ENCODE measurements at regions not wholly inside any gene's neighbourhood (a gene's known extent, or its start where the extent isn't known, plus 50 kb on each side); places are given as distances from the start of the nearest gene placed in this dataset.
A peak's percentile ranks its signal among the peaks of the same experiment; 100 is the strongest.
"Not testable (repeated sequence)": the region's sequence is repeated elsewhere in the genome, so short reads cannot be mapped to it uniquely, and the experiment has no call there.

DNA sequence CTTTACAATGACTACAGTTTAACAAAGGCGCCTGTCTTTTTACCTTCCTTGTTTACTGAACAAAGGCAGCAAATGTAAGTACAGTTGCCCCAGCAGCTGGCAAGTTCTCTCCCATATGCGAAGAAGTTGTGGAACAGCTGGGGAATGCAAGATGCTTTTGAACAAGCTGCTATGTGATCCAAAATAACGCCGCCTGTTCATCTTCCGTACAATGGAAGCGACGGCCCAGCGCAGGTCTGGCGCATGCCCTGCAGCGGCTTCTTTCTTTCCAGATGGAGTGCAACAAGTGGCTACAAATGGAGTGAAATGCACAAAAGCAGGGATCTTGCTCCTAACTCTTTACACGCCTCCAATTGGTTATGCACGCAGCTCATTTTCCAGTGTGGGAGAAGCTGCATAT is 97.0 kb upstream of the SVIL start:
- no peak for FAIRE-seq
- TF ChIP-seq POLR2AphosphoS5 (IDR thresholded peaks at IDR 0.05; ENCODE audit: low read depth, low read length), result no peak
- no peak for TF ChIP-seq TAF1 (IDR thresholded peaks at IDR 0.05; ENCODE audit: low read depth, low read length)
- TF ChIP-seq POU2F2 (IDR thresholded peaks at IDR 0.05; ENCODE audit: low read depth, low read length), result no peak
- no peak for TF ChIP-seq SPI1 (IDR thresholded peaks at IDR 0.05; ENCODE audit: low read depth, low read length)
- no peak for TF ChIP-seq POLR2A (IDR thresholded peaks at IDR 0.05; ENCODE audit: low read depth, low read length)
- TF ChIP-seq PAX5 (IDR thresholded peaks at IDR 0.05; ENCODE audit: insufficient read depth, low read length, severe bottlenecking), result no peak
- DNase-seq (ENCODE audit: insufficient read length, low spot score), result no peak

DNA sequence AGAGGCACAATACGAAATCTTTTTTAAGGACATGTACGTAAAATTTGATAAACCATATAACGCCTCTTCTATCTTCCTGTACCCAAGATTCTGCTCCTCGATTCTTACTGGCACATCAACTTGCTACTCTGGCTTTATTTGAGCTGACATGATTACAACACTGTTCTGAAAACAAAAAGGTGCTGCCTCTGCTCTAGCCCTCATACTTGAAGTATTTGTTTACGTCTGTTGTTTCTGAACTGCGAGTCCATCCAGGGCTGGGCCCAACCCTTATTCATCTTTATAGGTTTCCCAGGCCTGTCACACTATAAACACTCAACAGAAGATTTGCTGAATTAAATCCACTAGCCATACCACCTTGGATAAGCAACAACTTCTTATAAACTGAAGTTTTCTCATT is 96.2 kb upstream of the SVIL start:
- no peak for FAIRE-seq
- TF ChIP-seq POLR2AphosphoS5 (IDR thresholded peaks at IDR 0.05; ENCODE audit: low read depth, low read length), result no peak
- no peak for TF ChIP-seq POU2F2 (IDR thresholded peaks at IDR 0.05; ENCODE audit: low read depth, low read length)
- TF ChIP-seq POLR2A (IDR thresholded peaks at IDR 0.05; ENCODE audit: low read depth, low read length), result no peak
- TF ChIP-seq TAF1 (IDR thresholded peaks at IDR 0.05; ENCODE audit: low read depth, low read length), result no peak
- DNase-seq (ENCODE audit: insufficient read length, low spot score), result no peak

DNA sequence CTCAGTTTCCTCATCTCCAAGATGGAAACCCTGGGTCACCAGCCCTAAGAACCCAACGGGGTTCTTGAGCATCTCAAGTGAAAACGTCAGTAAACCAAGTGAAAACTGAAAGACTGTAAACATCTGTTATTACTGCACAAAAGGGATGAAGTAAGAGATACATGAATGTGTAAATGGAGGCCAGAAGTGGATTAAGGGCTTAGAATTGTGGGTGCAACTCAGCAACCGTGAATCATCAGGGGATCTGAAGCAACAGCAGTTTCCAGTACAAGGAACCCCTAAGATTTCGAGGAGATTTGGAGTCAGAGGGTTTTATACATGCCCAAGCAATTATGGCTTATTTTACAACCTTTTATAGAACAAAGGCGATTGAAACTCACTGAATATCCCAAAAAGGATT is 95.7 kb upstream of the SVIL start:
- DNase-seq (ENCODE audit: insufficient read length, low spot score), result no peak
- no peak for FAIRE-seq
- TF ChIP-seq PAX5 (IDR thresholded peaks at IDR 0.05; ENCODE audit: insufficient read depth, low read length, severe bottlenecking), result no peak

DNA sequence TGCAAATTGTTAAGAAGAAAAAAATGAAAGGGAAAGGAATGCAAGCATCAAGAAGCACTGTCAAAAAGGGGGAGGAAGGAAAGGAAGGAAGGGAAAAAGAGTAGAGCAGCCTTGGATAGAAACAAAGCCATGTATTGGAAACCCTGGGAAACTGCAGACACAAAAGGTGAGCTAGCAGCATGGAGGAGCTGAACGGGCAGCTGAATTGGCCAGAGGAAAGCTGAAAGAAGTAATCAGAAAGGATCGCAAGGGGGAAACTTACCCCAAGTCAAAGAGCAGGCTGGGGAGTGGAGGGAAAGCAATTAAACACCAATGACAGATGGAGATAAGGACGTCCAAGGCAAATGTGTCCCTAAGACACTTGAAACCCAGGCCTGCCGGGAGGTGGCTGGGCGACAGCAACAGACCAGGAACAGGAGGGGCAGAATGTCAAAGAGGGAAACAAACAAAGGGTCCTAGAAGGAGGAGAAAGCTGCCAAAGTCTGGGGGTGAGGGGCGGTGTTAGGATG is 93.8 kb upstream of the SVIL start:
- TF ChIP-seq POLR2AphosphoS5 (IDR thresholded peaks at IDR 0.05; ENCODE audit: low read depth, low read length) (no peak), SPI1 (IDR thresholded peaks at IDR 0.05; ENCODE audit: low read depth, low read length) (no peak), POU2F2 (IDR thresholded peaks at IDR 0.05; ENCODE audit: low read depth, low read length) (no peak)
- no peak for DNase-seq (ENCODE audit: insufficient read length, low spot score)
- no peak for FAIRE-seq

DNA sequence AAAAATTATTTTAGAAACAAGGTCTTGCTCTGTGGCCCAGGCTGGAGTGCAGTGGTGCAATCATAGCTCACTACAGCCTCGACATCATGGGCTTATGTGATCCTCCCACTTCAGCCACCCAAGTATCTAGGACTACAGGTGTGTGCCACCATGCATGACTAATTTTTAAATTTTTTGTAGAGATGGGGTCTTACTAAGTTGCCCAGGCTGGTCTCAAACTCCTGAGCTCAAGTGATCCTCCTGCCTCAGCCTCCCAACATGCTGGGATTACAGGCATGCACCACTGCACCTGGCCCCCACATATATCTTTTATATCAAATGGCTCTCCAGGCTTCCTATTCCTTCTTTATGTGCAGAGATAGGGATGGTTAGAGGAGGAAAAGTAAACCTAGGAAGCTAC is 91.2 kb upstream of the SVIL start:
- DNase-seq (ENCODE audit: insufficient read length, low spot score); FAIRE-seq: not testable (repeated sequence)

DNA sequence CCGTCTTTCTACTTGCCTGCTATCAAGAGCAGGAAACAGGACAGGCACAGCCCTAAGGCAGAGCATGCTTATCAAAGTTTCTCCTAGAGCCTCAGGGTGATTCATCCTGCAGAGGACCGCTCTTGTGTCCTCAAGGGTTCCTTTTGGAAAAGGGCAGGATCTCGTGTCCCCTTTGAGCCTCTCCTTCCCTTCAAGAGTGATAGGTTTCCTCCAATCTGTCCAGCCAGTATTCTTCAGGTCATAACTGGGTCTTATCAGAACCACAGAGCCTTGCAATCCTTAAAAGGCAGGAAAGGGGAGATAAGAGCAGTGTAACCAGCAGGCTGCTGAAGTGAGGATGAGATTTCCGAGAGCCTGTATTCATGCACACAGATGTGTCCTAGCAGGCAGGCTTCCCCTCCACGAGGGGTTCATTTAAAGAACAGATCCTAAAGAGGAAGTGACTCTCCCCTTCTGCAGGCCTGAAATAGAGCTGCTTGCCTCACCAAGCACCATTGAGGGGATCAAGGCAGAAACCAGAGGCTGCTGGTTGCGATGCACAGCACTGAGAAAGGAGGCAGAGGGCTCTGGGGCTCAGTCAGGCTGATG is 90.5 kb upstream of the SVIL start:
- FAIRE-seq (no peak), DNase-seq (ENCODE audit: insufficient read length, low spot score) (no peak)
- no peak for TF ChIP-seq POU2F2 (IDR thresholded peaks at IDR 0.05; ENCODE audit: low read depth, low read length)
- TF ChIP-seq SPI1 (IDR thresholded peaks at IDR 0.05; ENCODE audit: low read depth, low read length), result peak; percentile 62

DNA sequence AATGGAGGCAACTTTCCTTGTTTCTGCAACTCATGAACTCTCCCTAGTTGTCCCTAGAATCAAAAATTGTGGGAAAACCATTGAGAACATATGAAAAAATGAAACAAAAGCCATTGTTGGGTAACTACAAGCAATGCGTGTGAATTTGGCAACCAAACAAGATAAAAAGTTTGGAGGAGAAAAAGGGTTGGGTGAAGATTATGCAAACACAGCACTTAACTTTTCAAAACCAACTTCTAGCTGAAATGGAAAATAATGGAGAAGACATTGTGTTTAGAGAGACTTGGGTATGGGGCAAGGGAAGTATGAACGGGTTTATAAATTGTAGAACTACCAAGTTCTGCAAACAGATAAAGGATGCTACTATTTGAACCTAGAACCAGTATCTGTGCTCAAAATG is 89.0 kb upstream of the SVIL start:
- TF ChIP-seq SPI1 (IDR thresholded peaks at IDR 0.05; ENCODE audit: low read depth, low read length) (no peak), TAF1 (IDR thresholded peaks at IDR 0.05; ENCODE audit: low read depth, low read length) (no peak), POLR2AphosphoS5 (IDR thresholded peaks at IDR 0.05; ENCODE audit: low read depth, low read length) (no peak), PAX5 (IDR thresholded peaks at IDR 0.05; ENCODE audit: insufficient read depth, low read length, severe bottlenecking) (no peak), POLR2A (IDR thresholded peaks at IDR 0.05; ENCODE audit: low read depth, low read length) (no peak), POU2F2 (IDR thresholded peaks at IDR 0.05; ENCODE audit: low read depth, low read length) (no peak)
- FAIRE-seq (no peak), DNase-seq (ENCODE audit: insufficient read length, low spot score) (no peak)

DNA sequence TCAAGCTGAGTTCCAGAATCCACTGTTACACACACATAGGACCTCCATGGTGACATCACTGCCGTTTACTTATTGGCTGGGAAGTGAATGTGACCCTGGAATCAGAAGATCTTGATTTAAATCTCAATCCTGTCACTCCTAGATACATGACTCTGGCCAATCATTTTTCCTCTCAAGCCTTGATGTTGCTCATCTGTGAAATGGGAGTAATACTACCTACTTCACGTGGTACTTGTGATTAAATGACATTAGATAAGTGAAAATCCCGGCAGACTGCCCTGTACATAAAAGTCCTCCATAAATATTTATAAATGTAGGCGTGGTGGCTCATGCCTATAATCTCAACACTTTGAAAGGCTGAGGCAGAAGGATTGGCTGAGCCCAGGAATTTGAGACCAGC is 88.0 kb upstream of the SVIL start:
- FAIRE-seq (no peak), DNase-seq (ENCODE audit: insufficient read length, low spot score) (no peak)
- TF ChIP-seq POU2F2 (IDR thresholded peaks at IDR 0.05; ENCODE audit: low read depth, low read length) (no peak), POLR2AphosphoS5 (IDR thresholded peaks at IDR 0.05; ENCODE audit: low read depth, low read length) (no peak), TAF1 (IDR thresholded peaks at IDR 0.05; ENCODE audit: low read depth, low read length) (no peak)

DNA sequence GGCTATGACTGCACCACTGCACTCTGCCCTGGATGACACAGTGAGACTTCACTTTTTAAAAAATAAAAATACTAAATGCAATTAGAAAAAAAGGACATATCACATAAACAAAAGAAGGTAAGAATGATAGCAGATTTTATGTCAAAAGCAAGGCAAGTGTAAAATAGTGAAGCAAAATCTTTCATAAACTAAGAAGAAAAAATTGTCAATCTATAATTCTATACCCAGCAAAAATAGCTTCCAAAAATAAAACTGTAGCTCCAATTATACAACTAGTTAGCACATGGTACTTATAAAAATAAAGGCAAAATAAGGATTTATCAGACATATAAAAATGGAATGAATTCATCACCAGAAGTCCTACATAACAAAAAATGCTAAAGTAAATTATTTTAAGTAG is 85.4 kb upstream of the SVIL start:
- FAIRE-seq (no peak), DNase-seq (ENCODE audit: insufficient read length, low spot score) (no peak)
- TF ChIP-seq TAF1 (IDR thresholded peaks at IDR 0.05; ENCODE audit: low read depth, low read length) (no peak), PAX5 (IDR thresholded peaks at IDR 0.05; ENCODE audit: insufficient read depth, low read length, severe bottlenecking) (no peak), POLR2AphosphoS5 (IDR thresholded peaks at IDR 0.05; ENCODE audit: low read depth, low read length) (no peak), POLR2A (IDR thresholded peaks at IDR 0.05; ENCODE audit: low read depth, low read length) (no peak), POU2F2 (IDR thresholded peaks at IDR 0.05; ENCODE audit: low read depth, low read length) (no peak), SPI1 (IDR thresholded peaks at IDR 0.05; ENCODE audit: low read depth, low read length) (no peak)

DNA sequence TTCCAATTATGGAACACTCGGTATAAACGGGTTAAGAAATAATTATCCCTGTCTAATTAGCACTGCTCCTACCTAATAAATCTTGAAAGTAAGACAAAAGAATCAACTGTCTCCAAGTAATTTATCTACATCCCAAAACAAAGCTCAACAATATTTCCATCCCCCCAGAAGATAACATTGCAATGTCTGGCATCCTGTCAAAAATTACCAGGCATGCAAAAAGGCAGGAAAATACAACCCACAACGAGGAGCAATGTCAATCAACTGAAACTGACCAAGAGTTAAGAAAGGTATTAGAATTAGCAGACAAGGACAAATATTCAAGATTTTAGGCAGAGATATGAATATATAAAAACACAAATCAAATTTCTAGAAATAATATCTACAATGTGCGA is 84.5 kb upstream of the SVIL start:
- FAIRE-seq, result no peak
- DNase-seq (ENCODE audit: insufficient read length, low spot score), result no peak
- no peak for TF ChIP-seq POLR2AphosphoS5 (IDR thresholded peaks at IDR 0.05; ENCODE audit: low read depth, low read length)
- TF ChIP-seq SPI1 (IDR thresholded peaks at IDR 0.05; ENCODE audit: low read depth, low read length), result no peak
- TF ChIP-seq TAF1 (IDR thresholded peaks at IDR 0.05; ENCODE audit: low read depth, low read length), result no peak
- no peak for TF ChIP-seq PAX5 (IDR thresholded peaks at IDR 0.05; ENCODE audit: insufficient read depth, low read length, severe bottlenecking)
- TF ChIP-seq POU2F2 (IDR thresholded peaks at IDR 0.05; ENCODE audit: low read depth, low read length), result no peak
- no peak for TF ChIP-seq POLR2A (IDR thresholded peaks at IDR 0.05; ENCODE audit: low read depth, low read length)

DNA sequence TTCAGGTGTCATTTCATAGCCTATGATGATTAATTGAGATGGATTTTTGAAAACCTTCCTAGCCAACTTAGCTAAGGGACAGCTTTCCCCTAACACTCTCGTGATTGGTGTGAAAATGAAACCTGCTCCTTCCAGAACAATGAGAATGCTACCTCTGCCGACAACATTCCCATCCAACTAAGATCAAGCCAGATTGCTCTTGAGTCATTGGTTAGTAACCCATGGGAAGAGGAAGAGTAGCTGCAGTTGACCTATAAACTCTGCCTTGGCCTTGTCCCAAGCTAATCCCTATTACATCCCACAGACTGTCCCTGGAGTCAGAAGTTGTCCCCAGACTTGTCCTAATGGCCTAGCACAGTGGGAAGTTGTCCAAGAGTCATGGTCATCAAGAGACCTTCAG is 80.5 kb upstream of the SVIL start:
- DNase-seq (ENCODE audit: insufficient read length, low spot score) (no peak), FAIRE-seq (no peak)
- TF ChIP-seq SPI1 (IDR thresholded peaks at IDR 0.05; ENCODE audit: low read depth, low read length), result no peak
- TF ChIP-seq POLR2AphosphoS5 (IDR thresholded peaks at IDR 0.05; ENCODE audit: low read depth, low read length), result no peak
- no peak for TF ChIP-seq TAF1 (IDR thresholded peaks at IDR 0.05; ENCODE audit: low read depth, low read length)
- no peak for TF ChIP-seq PAX5 (IDR thresholded peaks at IDR 0.05; ENCODE audit: insufficient read depth, low read length, severe bottlenecking)
- no peak for TF ChIP-seq POU2F2 (IDR thresholded peaks at IDR 0.05; ENCODE audit: low read depth, low read length)
- TF ChIP-seq POLR2A (IDR thresholded peaks at IDR 0.05; ENCODE audit: low read depth, low read length), result no peak

Measured in GM12891 (cell line).